Osteoblast (primary cell): ENCODE measurements at regions not wholly inside any gene's neighbourhood (a gene's known extent, or its start where the extent isn't known, plus 50 kb on each side); places are given as distances from the start of the nearest gene placed in this dataset.

Experiments used
- DNase-seq: peaks from one replicate; pipeline ENCODE4 v3.0.0; 2011; ENCODE audit warnings: low spot score, mixed read lengths; ENCODE audit not compliant: insufficient read length; ENCODE audit errors: missing footprints
- H2AFZ ChIP-seq: 2 replicates; pipeline ENCODE4 v1.6.0; 2011; ENCODE audit warnings: mild to moderate bottlenecking, low read length
- H3K27ac ChIP-seq: 2 replicates; pipeline ENCODE4 v1.5.1; 2011; ENCODE audit warnings: mild to moderate bottlenecking, low read depth, low read length, moderate library complexity
- H3K27me3 ChIP-seq: 2 replicates; pipeline ENCODE4 v1.6.0; 2012; ENCODE audit warnings: mild to moderate bottlenecking, control low read depth, inconsistent platforms, low read length, moderate library complexity; ENCODE audit not compliant: insufficient read depth
- H3K36me3 ChIP-seq: 2 replicates; pipeline ENCODE4 v1.5.1; 2011; ENCODE audit warnings: mild to moderate bottlenecking, low read length, control low read depth, moderate library complexity; ENCODE audit not compliant: insufficient read depth
- H3K4me1 ChIP-seq: 2 replicates; pipeline ENCODE4 v1.5.1; 2011; ENCODE audit warnings: mild to moderate bottlenecking, low read length, control low read depth, moderate library complexity; ENCODE audit not compliant: insufficient read depth
- H3K4me2 ChIP-seq: 2 replicates; pipeline ENCODE4 v1.6.0; 2011; ENCODE audit warnings: mild to moderate bottlenecking, low read length; ENCODE audit not compliant: insufficient read depth
- H3K4me3 ChIP-seq: fragments of 200-600 bp; sonication (generic); 3 replicates; pipeline ENCODE4 v1.5.1; 2012; ENCODE audit warnings: mild to moderate bottlenecking, low read length, inconsistent platforms; ENCODE audit not compliant: insufficient read depth
- H3K79me2 ChIP-seq: 2 replicates; pipeline ENCODE4 v1.6.0; 2012; ENCODE audit warnings: mild to moderate bottlenecking, low read length, control low read depth, inconsistent platforms; ENCODE audit not compliant: insufficient read depth
- H3K9me3 ChIP-seq: 2 replicates; pipeline ENCODE4 v1.5.1; 2011; ENCODE audit warnings: low read depth, low read length, control low read depth
- H4K20me1 ChIP-seq: 2 replicates; pipeline ENCODE4 v1.6.0; 2012; ENCODE audit warnings: mild to moderate bottlenecking, low read length, control low read depth; ENCODE audit not compliant: insufficient read depth
- TF ChIP-seq, protein P1 (sequence below): IDR thresholded peaks from 2 replicates; pipeline ENCODE4 v1.5.1; 2011; ENCODE audit warnings: mild to moderate bottlenecking, low read depth, low read length, moderate library complexity; ENCODE audit errors: extremely low read depth

- Histone ChIP-seq H2AFZ (no peak overlapping the region), H3K27me3 (no peaks in the 10 kb centered on the region), H3K36me3 (no peaks in the 10 kb centered on the region), H3K4me2 (no peak overlapping the region), H3K27ac (no peak overlapping the region), H3K4me1 (no peaks in the 10 kb centered on the region), H4K20me1 (no peaks in the 10 kb centered on the region), H3K9me3 (no peaks in the 10 kb centered on the region), H3K4me3 (no peak overlapping the region), H3K79me2 (no peaks in the 10 kb centered on the region)
- DNase-seq, result no peak
- TF ChIP-seq, protein P1, sequence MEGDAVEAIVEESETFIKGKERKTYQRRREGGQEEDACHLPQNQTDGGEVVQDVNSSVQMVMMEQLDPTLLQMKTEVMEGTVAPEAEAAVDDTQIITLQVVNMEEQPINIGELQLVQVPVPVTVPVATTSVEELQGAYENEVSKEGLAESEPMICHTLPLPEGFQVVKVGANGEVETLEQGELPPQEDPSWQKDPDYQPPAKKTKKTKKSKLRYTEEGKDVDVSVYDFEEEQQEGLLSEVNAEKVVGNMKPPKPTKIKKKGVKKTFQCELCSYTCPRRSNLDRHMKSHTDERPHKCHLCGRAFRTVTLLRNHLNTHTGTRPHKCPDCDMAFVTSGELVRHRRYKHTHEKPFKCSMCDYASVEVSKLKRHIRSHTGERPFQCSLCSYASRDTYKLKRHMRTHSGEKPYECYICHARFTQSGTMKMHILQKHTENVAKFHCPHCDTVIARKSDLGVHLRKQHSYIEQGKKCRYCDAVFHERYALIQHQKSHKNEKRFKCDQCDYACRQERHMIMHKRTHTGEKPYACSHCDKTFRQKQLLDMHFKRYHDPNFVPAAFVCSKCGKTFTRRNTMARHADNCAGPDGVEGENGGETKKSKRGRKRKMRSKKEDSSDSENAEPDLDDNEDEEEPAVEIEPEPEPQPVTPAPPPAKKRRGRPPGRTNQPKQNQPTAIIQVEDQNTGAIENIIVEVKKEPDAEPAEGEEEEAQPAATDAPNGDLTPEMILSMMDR, result peak; percentile 46
These were observed 396.8 kb upstream of the ID2 start for GRCh38 chr2:8285081-8285480.

DNA sequence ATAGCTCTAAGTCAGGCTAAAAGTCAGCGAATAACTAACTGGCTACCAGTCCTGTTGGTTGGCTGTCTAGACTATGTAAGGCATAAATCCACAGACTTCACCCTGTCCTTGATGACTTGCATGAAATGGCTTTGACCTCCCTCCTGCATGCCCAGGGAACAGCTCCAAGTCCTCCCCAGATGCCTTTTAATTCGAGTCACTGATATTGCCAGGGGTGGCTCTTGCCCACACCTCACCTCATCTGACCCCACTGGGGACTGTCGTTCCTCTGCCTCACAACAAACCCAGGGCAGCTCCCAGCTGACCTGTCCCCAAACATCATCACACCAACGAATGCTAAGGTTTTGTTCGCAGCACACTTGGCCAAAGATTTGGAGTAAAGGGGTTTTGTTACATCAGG lies 396.0 kb upstream of the ID2 start:
- no peak overlapping the region for H3K27ac ChIP-seq
- no peaks in the 10 kb centered on the region for H4K20me1 ChIP-seq
- H3K36me3 ChIP-seq, result no peaks in the 10 kb centered on the region
- H3K79me2 ChIP-seq, result no peaks in the 10 kb centered on the region
- TF ChIP-seq, protein P1, result no peak
- DNase-seq, result no peak
- H3K4me3 ChIP-seq, result no peak overlapping the region
- no peak overlapping the region for H2AFZ ChIP-seq
- no peak overlapping the region for H3K4me2 ChIP-seq
- no peaks in the 10 kb centered on the region for H3K27me3 ChIP-seq
- H3K9me3 ChIP-seq, result no peaks in the 10 kb centered on the region
- H3K4me1 ChIP-seq, result no peaks in the 10 kb centered on the region

DNA sequence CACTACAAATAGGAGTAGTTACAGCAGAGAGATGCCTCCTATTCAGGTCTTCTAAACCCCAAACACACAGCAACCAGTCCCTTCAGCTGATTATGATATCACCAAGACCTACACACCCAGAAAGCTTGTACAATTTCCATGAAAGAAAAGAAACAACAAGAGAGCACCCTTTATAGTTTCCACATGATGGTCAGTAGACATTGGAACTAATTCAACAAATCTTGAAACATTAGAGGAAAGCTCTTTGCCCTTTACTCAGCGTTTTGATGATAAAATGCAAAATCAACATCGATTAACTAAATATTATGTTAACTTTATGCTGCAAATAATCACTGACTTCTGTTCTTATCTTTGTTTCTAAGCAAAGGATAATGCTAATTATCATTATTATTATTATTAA lies 393.6 kb upstream of the ID2 start:
- H3K4me2 ChIP-seq, result no peak overlapping the region
- H3K4me3 ChIP-seq, result no peak overlapping the region

DNA sequence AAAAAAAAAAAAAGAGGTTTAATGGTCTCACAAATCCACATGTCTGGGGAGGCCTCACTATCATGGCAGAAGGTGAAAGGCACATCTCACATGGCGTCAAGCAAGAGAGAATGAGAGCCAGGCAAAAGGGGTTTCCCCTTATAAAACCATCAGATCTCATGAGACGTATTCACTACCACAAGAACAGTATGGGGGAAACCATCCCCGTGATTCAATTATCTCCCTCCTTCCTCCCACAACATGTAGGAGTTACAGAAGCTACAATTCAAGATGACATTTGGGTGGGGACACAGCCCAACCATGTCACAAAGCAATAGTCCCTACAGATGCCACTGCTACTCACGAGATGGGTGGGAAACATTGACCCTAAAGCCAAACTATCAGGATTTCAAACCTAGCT lies 392.7 kb upstream of the ID2 start:
- Histone ChIP-seq H3K4me3 (no peak overlapping the region), H3K79me2 (no peaks in the 10 kb centered on the region), H3K4me2 (no peak overlapping the region), H4K20me1 (no peaks in the 10 kb centered on the region), H2AFZ (no peak overlapping the region), H3K27ac (no peak overlapping the region), H3K4me1 (no peaks in the 10 kb centered on the region), H3K27me3 (no peaks in the 10 kb centered on the region), H3K36me3 (no peaks in the 10 kb centered on the region), H3K9me3 (no peaks in the 10 kb centered on the region)
- TF ChIP-seq, protein P1, result no peak
- DNase-seq, result no peak

More for the DNA sequence above, 393.6 kb upstream of the ID2 start:
- no peaks in the 10 kb centered on the region for H3K27me3 ChIP-seq
- no peaks in the 10 kb centered on the region for H3K36me3 ChIP-seq
- H3K9me3 ChIP-seq, result no peaks in the 10 kb centered on the region
- DNase-seq, result no peak
- H3K79me2 ChIP-seq, result no peaks in the 10 kb centered on the region
- no peaks in the 10 kb centered on the region for H4K20me1 ChIP-seq
- H3K27ac ChIP-seq, result no peak overlapping the region
- TF ChIP-seq, protein P1, result no peak
- no peaks in the 10 kb centered on the region for H3K4me1 ChIP-seq
- H2AFZ ChIP-seq, result no peak overlapping the region
